Astrocyte (in vitro differentiated cells and primary cell): ENCODE measurements at regions not wholly inside any gene's neighbourhood (a gene's known extent, or its start where the extent isn't known, plus 50 kb on each side); places are given as distances from the start of the nearest gene placed in this dataset.

ENCODE experiments used
- DNase-seq: peaks from one replicate; pipeline ENCODE4 v3.0.0-alpha.2; 2010; ENCODE audit warnings: low read depth
- FAIRE-seq: peaks from 2 replicates; lab custom pipeline; 2011; peaks lifted over from hg19 to GRCh38; lab: Jason Lieb, UNC
- H2AFZ ChIP-seq: 2 replicates; pipeline ENCODE4 v1.6.0; 2012; ENCODE audit warnings: low read depth, low read length, inconsistent platforms
- H3K27ac ChIP-seq: 2 replicates; pipeline ENCODE4 v1.5.1; 2011; ENCODE audit warnings: low read depth, low read length, inconsistent platforms
- H3K27me3 ChIP-seq: 2 replicates; pipeline ENCODE4 v1.6.0; 2011; ENCODE audit warnings: low read length, inconsistent platforms; ENCODE audit not compliant: insufficient read depth
- H3K36me3 ChIP-seq: 2 replicates; pipeline ENCODE4 v1.5.1; 2011; ENCODE audit warnings: low read length, inconsistent platforms; ENCODE audit not compliant: insufficient read depth
- H3K4me1 ChIP-seq: 2 replicates; pipeline ENCODE4 v1.5.1; 2011; ENCODE audit warnings: low read length, inconsistent platforms; ENCODE audit not compliant: insufficient read depth
- H3K4me2 ChIP-seq: 2 replicates; pipeline ENCODE4 v1.6.0; 2012; ENCODE audit warnings: low read length, inconsistent platforms
- H3K4me3 ChIP-seq: 2 replicates; pipeline ENCODE4 v1.5.1; 2011; ENCODE audit warnings: low read depth, mild to moderate bottlenecking, low read length, inconsistent platforms; ENCODE audit not compliant: insufficient read depth
- H3K79me2 ChIP-seq: 2 replicates; pipeline ENCODE4 v1.6.0; 2012; ENCODE audit warnings: mild to moderate bottlenecking, low read length, inconsistent platforms; ENCODE audit not compliant: insufficient read depth
- H3K9ac ChIP-seq: 2 replicates; pipeline ENCODE4 v1.6.0; 2012; ENCODE audit warnings: mild to moderate bottlenecking, low read length, inconsistent platforms
- H3K9me3 ChIP-seq: 2 replicates; pipeline ENCODE4 v1.5.1; 2012; ENCODE audit warnings: low read depth, mild to moderate bottlenecking, low read length, inconsistent platforms; ENCODE audit not compliant: insufficient read depth
- H4K20me1 ChIP-seq: 2 replicates; pipeline ENCODE4 v1.6.0; 2012; ENCODE audit warnings: low read length, inconsistent platforms; ENCODE audit not compliant: insufficient read depth
- H3K27ac Mint-ChIP-seq: one replicate; pipeline ENCODE4 v1.8.0; 2021; ENCODE audit warnings: mild to moderate bottlenecking, mixed read lengths; ENCODE audit not compliant: unreplicated experiment
- H3K27me3 Mint-ChIP-seq: one replicate; pipeline ENCODE4 v1.8.0; 2021; ENCODE audit warnings: low read depth, mixed read lengths; ENCODE audit not compliant: unreplicated experiment
- H3K36me3 Mint-ChIP-seq: one replicate; pipeline ENCODE4 v1.8.0; 2021; ENCODE audit warnings: low read depth, mixed read lengths; ENCODE audit not compliant: unreplicated experiment
- H3K4me1 Mint-ChIP-seq: one replicate; pipeline ENCODE4 v1.8.0; 2021; ENCODE audit warnings: low read depth, mixed read lengths; ENCODE audit not compliant: unreplicated experiment
- H3K4me3 Mint-ChIP-seq: one replicate; pipeline ENCODE4 v1.8.0; 2021; ENCODE audit warnings: mild to moderate bottlenecking, moderate library complexity, mixed read lengths; ENCODE audit not compliant: unreplicated experiment
- H3K9me3 Mint-ChIP-seq: one replicate; pipeline ENCODE4 v1.8.0; 2021; ENCODE audit warnings: mild to moderate bottlenecking, mixed read lengths; ENCODE audit not compliant: unreplicated experiment
- CTCF ChIP-seq: IDR thresholded peaks from 2 replicates; pipeline ENCODE4 v1.5.1; 2011; ENCODE audit warnings: low read depth, mild to moderate bottlenecking, inconsistent platforms, low read length, moderate library complexity; ENCODE audit not compliant: insufficient read depth
- EZH2 ChIP-seq: IDR thresholded peaks from 2 replicates; pipeline ENCODE4 v1.6.1; 2012; ENCODE audit warnings: mild to moderate bottlenecking, low read length, inconsistent platforms; ENCODE audit not compliant: insufficient read depth

GRCh38 chr14:36227802-36228201 is 51.3 kb upstream of the PTCSC3 start:
- no peaks in the 10 kb centered on the region for H4K20me1 ChIP-seq
- peaks cover 16% of the 10 kb centered on the region for H3K4me1 Mint-ChIP-seq
- TF ChIP-seq CTCF: no peak
- H3K9me3 ChIP-seq: no peaks in the 10 kb centered on the region
- H3K36me3 Mint-ChIP-seq: no peaks in the 10 kb centered on the region
- no peak overlapping the region for H3K9ac ChIP-seq
- DNase-seq (peak; percentile 27), FAIRE-seq (no peak)
- H3K27me3 ChIP-seq: no peaks in the 10 kb centered on the region
- H3K27ac ChIP-seq: no peak overlapping the region
- H3K79me2 ChIP-seq: no peaks in the 10 kb centered on the region
- H3K4me1 ChIP-seq: no peaks in the 10 kb centered on the region
- no peak overlapping the region for H3K4me3 Mint-ChIP-seq
- peak overlapping the region; percentile 29 for H3K4me2 ChIP-seq
- H3K27ac Mint-ChIP-seq: no peak overlapping the region
- H3K36me3 ChIP-seq: no peaks in the 10 kb centered on the region
- H3K9me3 Mint-ChIP-seq: peaks cover 2% of the 10 kb centered on the region
- no peaks in the 10 kb centered on the region for H3K27me3 Mint-ChIP-seq
- H2AFZ ChIP-seq: no peak overlapping the region
- H3K4me3 ChIP-seq: no peak overlapping the region

- Mint-ChIP-seq H3K27me3 (no peaks in the 10 kb centered on the region), H3K36me3 (no peaks in the 10 kb centered on the region), H3K4me1 (peaks cover 17% of the 10 kb centered on the region), H3K4me3 (no peak overlapping the region), H3K27ac (no peak overlapping the region), H3K9me3 (peaks cover 2% of the 10 kb centered on the region)
- no peaks in the 10 kb centered on the region for H3K79me2 ChIP-seq
- no peaks in the 10 kb centered on the region for H3K4me1 ChIP-seq
- no peak overlapping the region for H2AFZ ChIP-seq
- TF ChIP-seq EZH2 (no peak), CTCF (no peak)
- no peaks in the 10 kb centered on the region for H3K36me3 ChIP-seq
- no peak overlapping the region for H3K4me2 ChIP-seq
- no peak overlapping the region for H3K9ac ChIP-seq
- H3K9me3 ChIP-seq: no peaks in the 10 kb centered on the region
- H4K20me1 ChIP-seq: no peaks in the 10 kb centered on the region
- no peak for FAIRE-seq
- DNase-seq: no peak
- no peak overlapping the region for H3K27ac ChIP-seq
- H3K27me3 ChIP-seq: no peaks in the 10 kb centered on the region
- no peak overlapping the region for H3K4me3 ChIP-seq
Measured at GRCh38 chr14:36227344-36227743, 50.8 kb upstream of the PTCSC3 start.
